ENCODE measurements at regions not wholly inside any gene's neighbourhood (a gene's known extent, or its start where the extent isn't known, plus 50 kb on each side); places are given as distances from the start of the nearest gene placed in this dataset.

- Histone ChIP-seq H4K20me1 (ENCODE audit: low read depth, low read length) (no peaks in the 10 kb centered on the region), H3K27me3 (ENCODE audit: low read length) (no peaks in the 10 kb centered on the region), H3K4me2 (ENCODE audit: low read depth, low read length, poor library complexity, severe bottlenecking) (no peak overlapping the region), H3K36me3 (ENCODE audit: low read length) (no peaks in the 10 kb centered on the region), H3K79me2 (ENCODE audit: insufficient read depth, low read length) (no peaks in the 10 kb centered on the region), H3K9me2 (replicated peaks; ENCODE audit: insufficient read depth, low read length) (no peaks in the 10 kb centered on the region), H2AFZ (ENCODE audit: low read depth, low read length, severe bottlenecking) (no peak overlapping the region), H3F3A (ENCODE audit: insufficient read depth) (no peaks in the 10 kb centered on the region), H3K9ac (ENCODE audit: low read length) (no peak overlapping the region), H3K27ac (ENCODE audit: low read depth, low read length) (no peak overlapping the region), H3K4me3 (ENCODE audit: insufficient read depth, low read length, poor library complexity, severe bottlenecking) (no peak overlapping the region), H3K9me3 (ENCODE audit: insufficient read depth, low read length) (no peaks in the 10 kb centered on the region)
- TF ChIP-seq CTCF (IDR thresholded peaks at IDR 0.05; ENCODE audit: insufficient read depth, low read length, poor library complexity, severe bottlenecking): no peak
- no peak for TF ChIP-seq EZH2phosphoT487 (conservative IDR thresholded peaks at IDR 0.05; ENCODE audit: low read length)
These were observed 362.1 kb upstream of the NR5A2 start for GRCh38 chr1:199665371-199665770.

- Histone ChIP-seq H3K9ac (ENCODE audit: low read length) (no peak overlapping the region), H3K27me3 (ENCODE audit: low read length) (no peaks in the 10 kb centered on the region), H3K4me2 (ENCODE audit: low read depth, low read length, poor library complexity, severe bottlenecking) (no peak overlapping the region), H4K20me1 (ENCODE audit: low read depth, low read length) (no peaks in the 10 kb centered on the region), H3K79me2 (ENCODE audit: insufficient read depth, low read length) (no peaks in the 10 kb centered on the region), H2AFZ (ENCODE audit: low read depth, low read length, severe bottlenecking) (no peak overlapping the region), H3K9me2 (replicated peaks; ENCODE audit: insufficient read depth, low read length) (no peaks in the 10 kb centered on the region), H3K9me3 (ENCODE audit: insufficient read depth, low read length) (no peaks in the 10 kb centered on the region), H3F3A (ENCODE audit: insufficient read depth) (no peaks in the 10 kb centered on the region), H3K36me3 (ENCODE audit: low read length) (no peaks in the 10 kb centered on the region), H3K4me3 (ENCODE audit: insufficient read depth, low read length, poor library complexity, severe bottlenecking) (no peak overlapping the region), H3K27ac (ENCODE audit: low read depth, low read length) (no peak overlapping the region)
- TF ChIP-seq EZH2phosphoT487 (conservative IDR thresholded peaks at IDR 0.05; ENCODE audit: low read length) (no peak), CTCF (IDR thresholded peaks at IDR 0.05; ENCODE audit: insufficient read depth, low read length, poor library complexity, severe bottlenecking) (no peak)
These were observed 360.4 kb upstream of the NR5A2 start for GRCh38 chr1:199667089-199667488.

- no peaks in the 10 kb centered on the region for H3F3A ChIP-seq (ENCODE audit: insufficient read depth)
These were observed 357.6 kb upstream of the NR5A2 start for GRCh38 chr1:199669916-199670315.

More at GRCh38 chr1:199669916-199670315, 357.6 kb upstream of the NR5A2 start:
- Histone ChIP-seq H3K27me3 (ENCODE audit: low read length) (no peaks in the 10 kb centered on the region), H3K9ac (ENCODE audit: low read length) (no peak overlapping the region), H3K9me2 (replicated peaks; ENCODE audit: insufficient read depth, low read length) (no peaks in the 10 kb centered on the region), H3K4me2 (ENCODE audit: low read depth, low read length, poor library complexity, severe bottlenecking) (no peak overlapping the region), H3K4me3 (ENCODE audit: insufficient read depth, low read length, poor library complexity, severe bottlenecking) (no peak overlapping the region), H3K27ac (ENCODE audit: low read depth, low read length) (no peak overlapping the region), H3K79me2 (ENCODE audit: insufficient read depth, low read length) (no peaks in the 10 kb centered on the region), H3K36me3 (ENCODE audit: low read length) (no peaks in the 10 kb centered on the region), H2AFZ (ENCODE audit: low read depth, low read length, severe bottlenecking) (no peak overlapping the region), H4K20me1 (ENCODE audit: low read depth, low read length) (no peaks in the 10 kb centered on the region), H3K9me3 (ENCODE audit: insufficient read depth, low read length) (no peaks in the 10 kb centered on the region)
- TF ChIP-seq CTCF (IDR thresholded peaks at IDR 0.05; ENCODE audit: insufficient read depth, low read length, poor library complexity, severe bottlenecking): no peak
- TF ChIP-seq EZH2phosphoT487 (conservative IDR thresholded peaks at IDR 0.05; ENCODE audit: low read length): no peak
